Endothelial cell (in vitro differentiated cells): ENCODE measurements at regions not wholly inside any gene's neighbourhood (a gene's known extent, or its start where the extent isn't known, plus 50 kb on each side); places are given as distances from the start of the nearest gene placed in this dataset.

Experiments used
- DNase-seq: peaks from one replicate; pipeline ENCODE4 v3.0.0; 2021; ENCODE audit warnings: low spot score
- H3K27ac Mint-ChIP-seq: one replicate; pipeline ENCODE4 v1.8.0; 2021; ENCODE audit warnings: mixed read lengths, inconsistent platforms; ENCODE audit not compliant: unreplicated experiment
- H3K27me3 Mint-ChIP-seq: one replicate; pipeline ENCODE4 v1.8.0; 2021; ENCODE audit warnings: mild to moderate bottlenecking, moderate library complexity, mixed read lengths, inconsistent platforms; ENCODE audit not compliant: unreplicated experiment
- H3K36me3 Mint-ChIP-seq: one replicate; pipeline ENCODE4 v1.8.0; 2021; ENCODE audit warnings: mild to moderate bottlenecking, low read depth, mixed read lengths, inconsistent platforms; ENCODE audit not compliant: unreplicated experiment
- H3K4me1 Mint-ChIP-seq: one replicate; pipeline ENCODE4 v1.8.0; 2021; ENCODE audit warnings: mild to moderate bottlenecking, mixed read lengths, inconsistent platforms; ENCODE audit not compliant: unreplicated experiment
- H3K4me3 Mint-ChIP-seq: one replicate; pipeline ENCODE4 v1.8.0; 2021; ENCODE audit warnings: mild to moderate bottlenecking, mixed read lengths, inconsistent platforms; ENCODE audit not compliant: unreplicated experiment
- H3K9me3 Mint-ChIP-seq: one replicate; pipeline ENCODE4 v1.8.0; 2021; ENCODE audit warnings: mixed read lengths, inconsistent platforms; ENCODE audit not compliant: unreplicated experiment
- TF ChIP-seq, protein P1 (sequence below): fragments of 200-600 bp; sonication (generic); IDR thresholded peaks from one replicate; pipeline ENCODE4 v1.5.0; 2021; ENCODE audit warnings: antibody characterized with exemption; ENCODE audit not compliant: unreplicated experiment

- Mint-ChIP-seq H3K27ac (no peak overlapping the region), H3K36me3 (peaks cover 8% of the 10 kb centered on the region), H3K4me3 (no peak overlapping the region), H3K4me1 (no peaks in the 10 kb centered on the region), H3K27me3 (peaks cover 3% of the 10 kb centered on the region), H3K9me3 (peaks cover 48% of the 10 kb centered on the region)
- DNase-seq, result no peak
- TF ChIP-seq, protein P1, sequence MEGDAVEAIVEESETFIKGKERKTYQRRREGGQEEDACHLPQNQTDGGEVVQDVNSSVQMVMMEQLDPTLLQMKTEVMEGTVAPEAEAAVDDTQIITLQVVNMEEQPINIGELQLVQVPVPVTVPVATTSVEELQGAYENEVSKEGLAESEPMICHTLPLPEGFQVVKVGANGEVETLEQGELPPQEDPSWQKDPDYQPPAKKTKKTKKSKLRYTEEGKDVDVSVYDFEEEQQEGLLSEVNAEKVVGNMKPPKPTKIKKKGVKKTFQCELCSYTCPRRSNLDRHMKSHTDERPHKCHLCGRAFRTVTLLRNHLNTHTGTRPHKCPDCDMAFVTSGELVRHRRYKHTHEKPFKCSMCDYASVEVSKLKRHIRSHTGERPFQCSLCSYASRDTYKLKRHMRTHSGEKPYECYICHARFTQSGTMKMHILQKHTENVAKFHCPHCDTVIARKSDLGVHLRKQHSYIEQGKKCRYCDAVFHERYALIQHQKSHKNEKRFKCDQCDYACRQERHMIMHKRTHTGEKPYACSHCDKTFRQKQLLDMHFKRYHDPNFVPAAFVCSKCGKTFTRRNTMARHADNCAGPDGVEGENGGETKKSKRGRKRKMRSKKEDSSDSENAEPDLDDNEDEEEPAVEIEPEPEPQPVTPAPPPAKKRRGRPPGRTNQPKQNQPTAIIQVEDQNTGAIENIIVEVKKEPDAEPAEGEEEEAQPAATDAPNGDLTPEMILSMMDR, result no peak
These were observed 503.6 kb downstream of the TMEM121 start for GRCh38 chr14:106029959-106030358.

GRCh38 chr14:106037380-106037779, 511.0 kb downstream of the TMEM121 start:
- Mint-ChIP-seq H3K36me3 (peaks cover 6% of the 10 kb centered on the region), H3K27me3 (peaks cover 1% of the 10 kb centered on the region), H3K4me3 (no peak overlapping the region), H3K9me3 (peaks cover 46% of the 10 kb centered on the region), H3K27ac (no peak overlapping the region), H3K4me1 (no peaks in the 10 kb centered on the region)
- DNase-seq, result no peak
- TF ChIP-seq, protein P1, result no peak

DNA sequence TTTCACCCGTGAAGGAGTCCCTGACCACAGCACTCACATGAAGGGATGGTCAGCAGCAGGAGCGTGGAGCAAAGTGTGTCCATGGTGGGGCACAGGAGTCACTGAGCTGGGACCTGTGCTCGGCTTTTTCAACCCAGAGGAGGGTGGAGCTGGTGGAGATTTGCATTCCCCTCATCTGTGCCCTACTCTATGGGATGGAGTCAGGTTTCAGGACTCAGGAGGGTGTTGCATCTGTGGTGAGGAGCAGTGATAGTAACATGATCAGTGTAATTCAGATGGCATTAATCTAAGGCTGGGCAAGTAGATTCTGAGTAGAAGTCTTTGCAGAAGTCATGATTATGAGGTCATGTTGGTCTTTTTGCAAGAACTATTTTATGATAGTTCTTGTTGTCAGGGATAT, 511.9 kb downstream of the TMEM121 start:
- Mint-ChIP-seq H3K27ac (no peak overlapping the region), H3K9me3 (peaks cover 43% of the 10 kb centered on the region), H3K36me3 (peaks cover 6% of the 10 kb centered on the region), H3K4me1 (no peaks in the 10 kb centered on the region), H3K27me3 (peaks cover 1% of the 10 kb centered on the region), H3K4me3 (no peak overlapping the region)
- no peak for DNase-seq
- TF ChIP-seq, protein P1, result no peak

DNA sequence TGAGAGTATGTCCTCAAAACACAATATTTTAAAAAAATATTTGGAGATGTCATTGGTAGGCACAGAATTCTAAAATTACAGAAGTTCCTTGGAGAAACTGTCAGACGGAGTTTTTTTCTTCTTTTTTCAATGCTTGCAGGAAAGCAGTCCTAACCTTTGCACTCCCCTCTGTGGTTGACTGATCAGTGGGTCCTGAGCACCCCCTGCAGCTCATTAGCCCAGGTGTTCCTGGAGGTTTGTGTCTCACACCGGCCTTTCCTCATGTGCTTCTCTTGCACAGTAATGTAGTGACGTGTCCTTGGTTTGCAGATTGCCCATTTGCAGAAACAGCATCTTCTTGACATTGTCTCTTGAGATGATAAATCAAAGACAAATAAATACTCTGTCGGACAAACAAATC, 513.0 kb downstream of the TMEM121 start:
- H3K36me3 Mint-ChIP-seq, result peaks cover 8% of the 10 kb centered on the region
- peaks cover 36% of the 10 kb centered on the region for H3K9me3 Mint-ChIP-seq
- no peaks in the 10 kb centered on the region for H3K4me1 Mint-ChIP-seq
- no peak for DNase-seq
- peaks cover 1% of the 10 kb centered on the region for H3K27me3 Mint-ChIP-seq
- TF ChIP-seq, protein P1, result no peak
- no peak overlapping the region for H3K27ac Mint-ChIP-seq
- H3K4me3 Mint-ChIP-seq, result no peak overlapping the region

DNA sequence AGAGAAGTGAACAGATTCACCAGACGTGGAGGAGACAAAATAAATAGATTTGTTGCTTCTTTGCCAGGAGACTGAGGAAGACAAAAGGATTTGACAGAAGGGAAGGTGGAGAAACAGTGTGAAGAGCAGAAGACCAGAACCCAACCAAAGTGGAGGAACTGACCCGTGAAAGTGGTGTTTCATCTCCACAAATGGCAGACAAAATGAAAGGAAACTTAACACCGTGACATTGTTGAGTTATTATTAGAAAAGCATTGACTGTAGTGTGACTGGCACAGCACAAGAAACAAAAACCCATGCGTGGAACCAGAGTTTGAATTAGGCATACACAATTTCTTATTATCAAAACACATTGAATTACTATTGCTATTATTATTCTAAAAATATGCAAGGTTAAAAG, 518.1 kb downstream of the TMEM121 start:
- Mint-ChIP-seq H3K9me3 (peaks cover 22% of the 10 kb centered on the region), H3K36me3 (peaks cover 9% of the 10 kb centered on the region), H3K27me3 (peaks cover 3% of the 10 kb centered on the region), H3K4me1 (no peaks in the 10 kb centered on the region), H3K27ac (no peak overlapping the region), H3K4me3 (no peak overlapping the region)
- TF ChIP-seq, protein P1, result no peak
- no peak for DNase-seq
